HepG2 (cell line): ENCODE measurements at regions not wholly inside any gene's neighbourhood (a gene's known extent, or its start where the extent isn't known, plus 50 kb on each side); places are given as distances from the start of the nearest gene placed in this dataset.

Experiments
- BRCA1 ChIP-seq: sonication (generic); formaldehyde crosslinking; IDR thresholded peaks from 2 replicates; pipeline ENCODE4 v1.4.0; 2020; ENCODE audit warnings: missing genetic modification reagents
- CC2D1A ChIP-seq: sonication (generic); formaldehyde crosslinking; IDR thresholded peaks from 2 replicates; pipeline ENCODE4 v1.8.1; 2023; ENCODE audit warnings: mild to moderate bottlenecking, missing genetic modification reagents
- EZH2 ChIP-seq: conservative IDR thresholded peaks from 2 replicates; pipeline ENCODE4 v1.6.1; 2012; ENCODE audit warnings: mild to moderate bottlenecking, low read depth, low read length, moderate library complexity
- GPBP1L1 ChIP-seq: sonication (generic); formaldehyde crosslinking; IDR thresholded peaks from 2 replicates; pipeline ENCODE4 v1.5.0; 2020; ENCODE audit warnings: mild to moderate bottlenecking, missing genetic modification reagents
- HIVEP1 ChIP-seq: sonication (generic); formaldehyde crosslinking; IDR thresholded peaks from 2 replicates; pipeline ENCODE4 v1.4.0; 2020; ENCODE audit warnings: mild to moderate bottlenecking, missing genetic modification reagents
- NFE2L1 ChIP-seq: sonication (generic); formaldehyde crosslinking; IDR thresholded peaks from 2 replicates; pipeline ENCODE4 v1.4.0; 2020; ENCODE audit warnings: missing genetic modification reagents, mild to moderate bottlenecking, borderline replicate concordance
- PHF8 ChIP-seq: sonication (generic); formaldehyde crosslinking; IDR thresholded peaks from 2 replicates; pipeline ENCODE4 v1.5.0; 2020; ENCODE audit warnings: missing genetic modification reagents
- RAD21 ChIP-seq: fragments of 450-650 bp; formaldehyde crosslinking; IDR thresholded peaks from 2 replicates; pipeline ENCODE4 v1.5.0; 2020; ENCODE audit warnings: mild to moderate bottlenecking
- SIX4 ChIP-seq: sonication (generic); formaldehyde crosslinking; IDR thresholded peaks from 2 replicates; pipeline ENCODE4 v1.4.0; 2020; ENCODE audit warnings: missing genetic modification reagents
- ZNF143 ChIP-seq: sonication (generic); formaldehyde crosslinking; IDR thresholded peaks from 2 replicates; pipeline ENCODE4 v1.4.0; 2020; ENCODE audit warnings: missing genetic modification reagents
- TF ChIP-seq, protein P1 (sequence below): sonication (generic); formaldehyde crosslinking; IDR thresholded peaks from 2 replicates; pipeline ENCODE4 v1.5.0; 2020; ENCODE audit warnings: mild to moderate bottlenecking, missing genetic modification reagents, moderate library complexity

GRCh38 chr12:127162307-127162706, 1104.7 kb upstream of the TMEM132C start:
- TF ChIP-seq GPBP1L1 (CRISPR knock-in tag) (no peak), PHF8 (no peak), EZH2 (no peak), BRCA1 (CRISPR knock-in tag) (no peak), CC2D1A (CRISPR knock-in tag) (no peak), HIVEP1 (CRISPR knock-in tag) (no peak), ZNF143 (no peak), RAD21 (no peak), NFE2L1 (no peak), SIX4 (CRISPR knock-in tag) (no peak)
- TF ChIP-seq, protein P1, sequence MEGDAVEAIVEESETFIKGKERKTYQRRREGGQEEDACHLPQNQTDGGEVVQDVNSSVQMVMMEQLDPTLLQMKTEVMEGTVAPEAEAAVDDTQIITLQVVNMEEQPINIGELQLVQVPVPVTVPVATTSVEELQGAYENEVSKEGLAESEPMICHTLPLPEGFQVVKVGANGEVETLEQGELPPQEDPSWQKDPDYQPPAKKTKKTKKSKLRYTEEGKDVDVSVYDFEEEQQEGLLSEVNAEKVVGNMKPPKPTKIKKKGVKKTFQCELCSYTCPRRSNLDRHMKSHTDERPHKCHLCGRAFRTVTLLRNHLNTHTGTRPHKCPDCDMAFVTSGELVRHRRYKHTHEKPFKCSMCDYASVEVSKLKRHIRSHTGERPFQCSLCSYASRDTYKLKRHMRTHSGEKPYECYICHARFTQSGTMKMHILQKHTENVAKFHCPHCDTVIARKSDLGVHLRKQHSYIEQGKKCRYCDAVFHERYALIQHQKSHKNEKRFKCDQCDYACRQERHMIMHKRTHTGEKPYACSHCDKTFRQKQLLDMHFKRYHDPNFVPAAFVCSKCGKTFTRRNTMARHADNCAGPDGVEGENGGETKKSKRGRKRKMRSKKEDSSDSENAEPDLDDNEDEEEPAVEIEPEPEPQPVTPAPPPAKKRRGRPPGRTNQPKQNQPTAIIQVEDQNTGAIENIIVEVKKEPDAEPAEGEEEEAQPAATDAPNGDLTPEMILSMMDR (CRISPR knock-in tag) = no peak
